ENCODE measurements at regions not wholly inside any gene's neighbourhood (a gene's known extent, or its start where the extent isn't known, plus 50 kb on each side); places are given as distances from the start of the nearest gene placed in this dataset.
A peak's percentile ranks its signal among the peaks of the same experiment; 100 is the strongest.

DNA sequence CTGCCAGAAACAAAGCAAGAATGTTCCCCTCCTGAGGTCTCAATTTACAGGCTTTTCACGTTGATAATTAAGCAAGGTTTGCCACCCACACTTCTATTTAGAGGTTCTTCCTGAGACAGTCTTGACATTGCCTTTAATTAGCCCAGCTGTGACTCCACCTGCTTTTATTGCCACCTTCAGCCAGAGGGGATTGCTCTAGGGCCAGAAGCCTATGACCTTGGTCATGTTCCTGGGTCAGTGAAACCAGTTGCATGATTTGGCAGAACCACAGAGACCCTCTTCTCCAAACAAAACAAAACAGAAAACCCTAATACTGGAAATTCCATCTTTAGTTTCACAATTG is 89.8 kb downstream of the APIP start (continued):
- TF ChIP-seq ZNF407 (CRISPR knock-in tag; IDR thresholded peaks at IDR 0.05; ENCODE audit: not compliant biosample characterization) (no peak), ERF (CRISPR knock-in tag; IDR thresholded peaks at IDR 0.05) (no peak), ZSCAN5A (CRISPR knock-in tag; IDR thresholded peaks at IDR 0.05; ENCODE audit: borderline replicate concordance) (no peak), SSRP1 (CRISPR knock-in tag; IDR thresholded peaks at IDR 0.05) (peak; percentile 20; the same call in 1 of the 2 replicates), ZSCAN30 (CRISPR knock-in tag; IDR thresholded peaks at IDR 0.05) (no peak), ZNF564 (CRISPR knock-in tag; IDR thresholded peaks at IDR 0.05) (no peak), ZFP62 (CRISPR knock-in tag; IDR thresholded peaks at IDR 0.05) (no peak), SOX13 (IDR thresholded peaks at IDR 0.05) (no peak), SOX13 (CRISPR knock-in tag; conservative IDR thresholded peaks at IDR 0.05 in 1 of 2, IDR thresholded peaks at IDR 0.05 in 1 of 2) (peak in 1 of 2 experiments; percentile 60; a peak in 1 of 4 replicates), ZBTB7B (CRISPR knock-in tag; IDR thresholded peaks at IDR 0.05) (0 out of 2 replicates have a peak, but pooled peaks have one; percentile 6)
- TF ChIP-seq, protein P1, sequence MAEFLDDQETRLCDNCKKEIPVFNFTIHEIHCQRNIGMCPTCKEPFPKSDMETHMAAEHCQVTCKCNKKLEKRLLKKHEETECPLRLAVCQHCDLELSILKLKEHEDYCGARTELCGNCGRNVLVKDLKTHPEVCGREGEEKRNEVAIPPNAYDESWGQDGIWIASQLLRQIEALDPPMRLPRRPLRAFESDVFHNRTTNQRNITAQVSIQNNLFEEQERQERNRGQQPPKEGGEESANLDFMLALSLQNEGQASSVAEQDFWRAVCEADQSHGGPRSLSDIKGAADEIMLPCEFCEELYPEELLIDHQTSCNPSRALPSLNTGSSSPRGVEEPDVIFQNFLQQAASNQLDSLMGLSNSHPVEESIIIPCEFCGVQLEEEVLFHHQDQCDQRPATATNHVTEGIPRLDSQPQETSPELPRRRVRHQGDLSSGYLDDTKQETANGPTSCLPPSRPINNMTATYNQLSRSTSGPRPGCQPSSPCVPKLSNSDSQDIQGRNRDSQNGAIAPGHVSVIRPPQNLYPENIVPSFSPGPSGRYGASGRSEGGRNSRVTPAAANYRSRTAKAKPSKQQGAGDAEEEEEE (CRISPR knock-in tag; IDR thresholded peaks at IDR 0.05; ENCODE audit: borderline replicate concordance), result no peak
- TF ChIP-seq, protein P2, sequence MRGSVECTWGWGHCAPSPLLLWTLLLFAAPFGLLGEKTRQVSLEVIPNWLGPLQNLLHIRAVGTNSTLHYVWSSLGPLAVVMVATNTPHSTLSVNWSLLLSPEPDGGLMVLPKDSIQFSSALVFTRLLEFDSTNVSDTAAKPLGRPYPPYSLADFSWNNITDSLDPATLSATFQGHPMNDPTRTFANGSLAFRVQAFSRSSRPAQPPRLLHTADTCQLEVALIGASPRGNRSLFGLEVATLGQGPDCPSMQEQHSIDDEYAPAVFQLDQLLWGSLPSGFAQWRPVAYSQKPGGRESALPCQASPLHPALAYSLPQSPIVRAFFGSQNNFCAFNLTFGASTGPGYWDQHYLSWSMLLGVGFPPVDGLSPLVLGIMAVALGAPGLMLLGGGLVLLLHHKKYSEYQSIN (CRISPR knock-in tag; IDR thresholded peaks at IDR 0.05; ENCODE audit: borderline replicate concordance), result no peak
